ENCODE measurements at regions not wholly inside any gene's neighbourhood (a gene's known extent, or its start where the extent isn't known, plus 50 kb on each side); places are given as distances from the start of the nearest gene placed in this dataset.

DNA sequence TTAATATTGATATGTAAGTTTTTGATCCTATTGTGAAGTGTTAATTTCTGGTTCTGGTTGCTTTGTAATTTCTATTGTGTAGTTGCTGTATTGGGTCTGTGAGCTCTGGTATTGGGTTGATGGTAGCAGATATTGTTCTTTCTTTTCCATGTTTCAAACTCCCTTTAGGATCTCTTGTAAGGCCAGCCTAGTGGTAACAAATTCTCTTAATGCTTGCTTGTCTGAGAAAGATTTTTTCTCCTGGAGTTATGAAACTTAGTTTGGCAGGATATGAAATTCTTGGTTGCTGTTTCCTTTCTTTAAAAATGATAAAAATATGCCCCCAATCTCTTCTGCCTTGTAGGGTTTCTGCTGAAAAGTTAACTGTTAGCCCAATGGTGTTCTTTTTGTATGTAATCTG is 268.6 kb upstream of the PLSCR5 start:
- no TSS peak for BruUV-seq (replicated peaks)
- ChIA-PET POLR2A (no interaction called here), CTCF (no interaction called here)
- H3K9me3 ChIP-seq (ENCODE audit: control insufficient read depth, insufficient read depth, low read depth, low read length) = no peaks in the 10 kb centered on the region; the same call in 1 of the 2 replicates
- no peaks in the 10 kb centered on the region for H3K4me1 ChIP-seq (ENCODE audit: control insufficient read depth, insufficient read depth, low read length)
- no peak overlapping the region for H3K27ac ChIP-seq (ENCODE audit: low read length)
- no peaks in the 10 kb centered on the region for H3K27me3 ChIP-seq (ENCODE audit: control insufficient read depth, insufficient read depth, low read length)
- no peak for DNase-seq (ENCODE audit: low read depth, low spot score)
- H3K4me3 ChIP-seq (ENCODE audit: low read depth in 2 of 2, low read length in 2 of 2) = no peak overlapping the region
- in situ Hi-C loops (cut with HindIII; ENCODE audit: low pct_unique_long_range_greater_than_20kb, low sequenced_read_pairs) = no loop called here
- no peaks in the 10 kb centered on the region for H3K36me3 ChIP-seq (ENCODE audit: control insufficient read depth, insufficient read depth, low read length)
- TF ChIP-seq, protein P1, sequence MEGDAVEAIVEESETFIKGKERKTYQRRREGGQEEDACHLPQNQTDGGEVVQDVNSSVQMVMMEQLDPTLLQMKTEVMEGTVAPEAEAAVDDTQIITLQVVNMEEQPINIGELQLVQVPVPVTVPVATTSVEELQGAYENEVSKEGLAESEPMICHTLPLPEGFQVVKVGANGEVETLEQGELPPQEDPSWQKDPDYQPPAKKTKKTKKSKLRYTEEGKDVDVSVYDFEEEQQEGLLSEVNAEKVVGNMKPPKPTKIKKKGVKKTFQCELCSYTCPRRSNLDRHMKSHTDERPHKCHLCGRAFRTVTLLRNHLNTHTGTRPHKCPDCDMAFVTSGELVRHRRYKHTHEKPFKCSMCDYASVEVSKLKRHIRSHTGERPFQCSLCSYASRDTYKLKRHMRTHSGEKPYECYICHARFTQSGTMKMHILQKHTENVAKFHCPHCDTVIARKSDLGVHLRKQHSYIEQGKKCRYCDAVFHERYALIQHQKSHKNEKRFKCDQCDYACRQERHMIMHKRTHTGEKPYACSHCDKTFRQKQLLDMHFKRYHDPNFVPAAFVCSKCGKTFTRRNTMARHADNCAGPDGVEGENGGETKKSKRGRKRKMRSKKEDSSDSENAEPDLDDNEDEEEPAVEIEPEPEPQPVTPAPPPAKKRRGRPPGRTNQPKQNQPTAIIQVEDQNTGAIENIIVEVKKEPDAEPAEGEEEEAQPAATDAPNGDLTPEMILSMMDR (IDR thresholded peaks at IDR 0.05) = no peak
- TF ChIP-seq POLR2AphosphoS5 (IDR thresholded peaks at IDR 0.05; ENCODE audit: low read depth, low read length) = no peak
- no peak for TF ChIP-seq SIN3A (IDR thresholded peaks at IDR 0.05; ENCODE audit: borderline replicate concordance, insufficient read depth, low read depth, low read length)
- TF ChIP-seq, protein P2, sequence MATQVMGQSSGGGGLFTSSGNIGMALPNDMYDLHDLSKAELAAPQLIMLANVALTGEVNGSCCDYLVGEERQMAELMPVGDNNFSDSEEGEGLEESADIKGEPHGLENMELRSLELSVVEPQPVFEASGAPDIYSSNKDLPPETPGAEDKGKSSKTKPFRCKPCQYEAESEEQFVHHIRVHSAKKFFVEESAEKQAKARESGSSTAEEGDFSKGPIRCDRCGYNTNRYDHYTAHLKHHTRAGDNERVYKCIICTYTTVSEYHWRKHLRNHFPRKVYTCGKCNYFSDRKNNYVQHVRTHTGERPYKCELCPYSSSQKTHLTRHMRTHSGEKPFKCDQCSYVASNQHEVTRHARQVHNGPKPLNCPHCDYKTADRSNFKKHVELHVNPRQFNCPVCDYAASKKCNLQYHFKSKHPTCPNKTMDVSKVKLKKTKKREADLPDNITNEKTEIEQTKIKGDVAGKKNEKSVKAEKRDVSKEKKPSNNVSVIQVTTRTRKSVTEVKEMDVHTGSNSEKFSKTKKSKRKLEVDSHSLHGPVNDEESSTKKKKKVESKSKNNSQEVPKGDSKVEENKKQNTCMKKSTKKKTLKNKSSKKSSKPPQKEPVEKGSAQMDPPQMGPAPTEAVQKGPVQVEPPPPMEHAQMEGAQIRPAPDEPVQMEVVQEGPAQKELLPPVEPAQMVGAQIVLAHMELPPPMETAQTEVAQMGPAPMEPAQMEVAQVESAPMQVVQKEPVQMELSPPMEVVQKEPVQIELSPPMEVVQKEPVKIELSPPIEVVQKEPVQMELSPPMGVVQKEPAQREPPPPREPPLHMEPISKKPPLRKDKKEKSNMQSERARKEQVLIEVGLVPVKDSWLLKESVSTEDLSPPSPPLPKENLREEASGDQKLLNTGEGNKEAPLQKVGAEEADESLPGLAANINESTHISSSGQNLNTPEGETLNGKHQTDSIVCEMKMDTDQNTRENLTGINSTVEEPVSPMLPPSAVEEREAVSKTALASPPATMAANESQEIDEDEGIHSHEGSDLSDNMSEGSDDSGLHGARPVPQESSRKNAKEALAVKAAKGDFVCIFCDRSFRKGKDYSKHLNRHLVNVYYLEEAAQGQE (IDR thresholded peaks at IDR 0.05; ENCODE audit: insufficient read depth in 1 of 2, low read depth in 2 of 2, low read length in 1 of 2) = no peak
- TF ChIP-seq TCF7L2 (IDR thresholded peaks at IDR 0.05; ENCODE audit: low read depth, low read length) = no peak
- no peak for ATAC-seq
- intact Hi-C loops (cut with micrococcal nuclease; ENCODE audit: unreplicated experiment) = no loop called here

DNA sequence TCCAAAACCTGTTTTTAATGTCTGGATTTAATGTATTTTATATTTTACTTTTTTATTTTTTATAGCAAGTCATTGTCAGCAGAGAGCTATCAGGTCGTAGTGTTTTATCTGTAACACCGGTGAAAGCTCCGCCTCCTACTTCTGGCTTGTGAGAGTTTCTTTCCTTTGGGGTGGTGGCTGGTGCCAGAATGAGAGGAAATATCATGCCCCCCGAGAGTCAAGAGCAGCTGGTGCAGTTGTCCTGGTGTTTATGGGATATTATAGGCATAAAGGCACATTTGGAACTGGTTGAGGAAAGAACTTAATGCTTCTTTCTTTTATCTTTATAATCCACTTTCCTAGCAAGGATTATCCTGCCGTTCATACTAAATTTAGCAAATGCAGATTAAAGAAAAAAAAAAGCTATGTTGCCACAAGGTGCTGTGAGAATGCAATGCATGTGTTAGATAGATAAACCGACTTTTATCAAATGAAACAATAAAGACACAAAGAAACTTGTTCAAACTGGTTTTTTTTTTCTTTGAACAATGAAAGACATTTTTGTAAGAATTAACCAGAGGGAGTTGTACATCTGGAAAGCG is 260.1 kb upstream of the PLSCR5 start:
- ChIA-PET CTCF (no interaction called here), POLR2A (no interaction called here)
- in situ Hi-C loops (cut with HindIII; ENCODE audit: low pct_unique_long_range_greater_than_20kb, low sequenced_read_pairs) = no loop called here
- Histone ChIP-seq H3K27ac (ENCODE audit: low read length) (no peak overlapping the region), H3K9me3 (ENCODE audit: control insufficient read depth, insufficient read depth, low read depth, low read length) (no peaks in the 10 kb centered on the region), H3K36me3 (ENCODE audit: control insufficient read depth, insufficient read depth, low read length) (no peaks in the 10 kb centered on the region), H3K4me1 (ENCODE audit: control insufficient read depth, insufficient read depth, low read length) (no peaks in the 10 kb centered on the region), H3K27me3 (ENCODE audit: control insufficient read depth, insufficient read depth, low read length) (no peaks in the 10 kb centered on the region), H3K4me3 (ENCODE audit: low read depth in 2 of 2, low read length in 2 of 2) (no peak overlapping the region)
- intact Hi-C loops (cut with micrococcal nuclease; ENCODE audit: unreplicated experiment) = no loop called here
- DNase-seq (ENCODE audit: low read depth, low spot score) (no peak), ATAC-seq (no peak)
- BruUV-seq (replicated peaks) = no TSS peak
- no peak for TF ChIP-seq SIN3A (IDR thresholded peaks at IDR 0.05; ENCODE audit: borderline replicate concordance, insufficient read depth, low read depth, low read length)
- TF ChIP-seq, protein P1 (IDR thresholded peaks at IDR 0.05) = no peak
